SK-N-MC (cell line): ENCODE measurements at regions not wholly inside any gene's neighbourhood (a gene's known extent, or its start where the extent isn't known, plus 50 kb on each side); places are given as distances from the start of the nearest gene placed in this dataset.

ENCODE experiments used
- EZH2 ChIP-seq: fragments of 200-600 bp; sonication (generic); IDR thresholded peaks from one replicate; pipeline ENCODE4 v1.6.1; 2017; ENCODE audit warnings: antibody characterized with exemption
- POLR2AphosphoS5 ChIP-seq: IDR thresholded peaks from 2 replicates; pipeline ENCODE4 v1.6.1; 2012; ENCODE audit warnings: mild to moderate bottlenecking, low read depth, low read length, borderline replicate concordance

DNA sequence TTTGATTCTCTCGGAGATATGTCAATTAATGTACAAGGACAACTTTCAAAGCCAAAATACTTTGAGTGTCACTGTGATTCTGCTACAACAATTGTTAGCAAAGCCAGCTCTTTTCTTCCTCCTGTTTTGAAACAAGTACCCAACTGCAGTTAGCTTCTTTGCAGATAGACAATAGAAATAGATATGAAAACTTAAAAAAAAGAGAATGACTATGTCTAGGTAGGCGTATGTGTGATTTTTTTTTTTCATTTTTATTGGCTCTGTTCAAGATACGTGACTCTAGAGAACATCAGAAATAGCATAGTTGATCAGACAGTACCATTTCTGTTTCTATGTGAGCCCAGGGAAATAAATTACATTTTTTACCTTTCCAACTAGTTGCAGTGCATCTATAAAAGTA is 142.9 kb upstream of the CNTN4 start:
- TF ChIP-seq POLR2AphosphoS5, result no peak
- no peak for TF ChIP-seq EZH2
